Neural progenitor cell (in vitro differentiated cells): ENCODE measurements at regions not wholly inside any gene's neighbourhood (a gene's known extent, or its start where the extent isn't known, plus 50 kb on each side); places are given as distances from the start of the nearest gene placed in this dataset.

Source experiments
- DNase-seq: peaks from one replicate; pipeline ENCODE4 v3.0.0-alpha.2; 2016; ENCODE audit warnings: low spot score
- H2AFZ ChIP-seq: fragments of 200-600 bp; sonication (generic); replicated peaks from 2 replicates; pipeline ENCODE4 v1.6.1; 2016; ENCODE audit warnings: antibody characterized with exemption
- H3F3A ChIP-seq: fragments of 200-600 bp; sonication (generic); 2 replicates; pipeline ENCODE4 v1.6.1; 2016; ENCODE audit warnings: antibody characterized with exemption, low read depth
- H3K27ac ChIP-seq: fragments of 200-600 bp; sonication (generic); 2 replicates; pipeline ENCODE4 v1.5.1; 2016; ENCODE audit warnings: mild to moderate bottlenecking
- H3K27me3 ChIP-seq: fragments of 200-600 bp; sonication (generic); 2 replicates; pipeline ENCODE4 v1.6.1; 2016; ENCODE audit warnings: mild to moderate bottlenecking, moderate library complexity
- H3K36me3 ChIP-seq: fragments of 200-600 bp; sonication (generic); 2 replicates; pipeline ENCODE4 v1.5.1; 2016
- H3K4me1 ChIP-seq: fragments of 200-600 bp; sonication (generic); 2 replicates; pipeline ENCODE4 v1.6.1; 2016; ENCODE audit warnings: mixed run types
- H3K4me2 ChIP-seq: fragments of 200-600 bp; sonication (generic); 2 replicates; pipeline ENCODE4 v1.6.1; 2016
- H3K4me3 ChIP-seq: fragments of 200-600 bp; sonication (generic); 2 replicates; pipeline ENCODE4 v1.5.1; 2016
- H3K79me2 ChIP-seq: fragments of 200-600 bp; sonication (generic); 2 replicates; pipeline ENCODE4 v1.6.1; 2016; ENCODE audit warnings: low read depth
- H3K9ac ChIP-seq: fragments of 200-600 bp; sonication (generic); 2 replicates; pipeline ENCODE4 v1.6.1; 2016
- H3K9me3 ChIP-seq: fragments of 200-600 bp; sonication (generic); 2 replicates; pipeline ENCODE4 v1.5.1; 2016; ENCODE audit warnings: low read depth
- H4K20me1 ChIP-seq: fragments of 200-600 bp; sonication (generic); 2 replicates; pipeline ENCODE4 v1.6.1; 2016; ENCODE audit warnings: low read depth
- H3K27ac Mint-ChIP-seq: 3 replicates; pipeline ENCODE4 v1.8.0; 2021; ENCODE audit warnings: mixed read lengths
- H3K27me3 Mint-ChIP-seq: 2 replicates; pipeline ENCODE4 v1.8.0; 2022; ENCODE audit warnings: low read depth, mild to moderate bottlenecking, inconsistent platforms, moderate library complexity, mixed read lengths; ENCODE audit not compliant: insufficient read depth
- H3K36me3 Mint-ChIP-seq: 3 replicates; pipeline ENCODE4 v1.8.0; 2021; ENCODE audit warnings: mixed read lengths
- H3K4me1 Mint-ChIP-seq: 3 replicates; pipeline ENCODE4 v1.8.0; 2021; ENCODE audit warnings: mixed read lengths
- H3K4me3 Mint-ChIP-seq: 3 replicates; pipeline ENCODE4 v1.8.0; 2021; ENCODE audit warnings: mild to moderate bottlenecking, moderate library complexity, mixed read lengths
- H3K9me3 Mint-ChIP-seq: 3 replicates; pipeline ENCODE4 v1.8.0; 2020; ENCODE audit warnings: mixed read lengths
- EZH2 ChIP-seq: fragments of 200-600 bp; sonication (generic); IDR thresholded peaks from 2 replicates; pipeline ENCODE4 v1.6.1; 2017; ENCODE audit warnings: antibody characterized with exemption, mild to moderate bottlenecking, moderate library complexity
- EZH2phosphoT487 ChIP-seq: fragments of 200-600 bp; sonication (generic); IDR thresholded peaks from 2 replicates; pipeline ENCODE4 v1.6.1; 2017; ENCODE audit warnings: antibody characterized with exemption
- TF ChIP-seq, protein P1 (sequence below): fragments of 200-600 bp; sonication (generic); IDR thresholded peaks from 2 replicates; pipeline ENCODE4 v1.5.1; 2017; ENCODE audit warnings: antibody characterized with exemption, mild to moderate bottlenecking

DNA sequence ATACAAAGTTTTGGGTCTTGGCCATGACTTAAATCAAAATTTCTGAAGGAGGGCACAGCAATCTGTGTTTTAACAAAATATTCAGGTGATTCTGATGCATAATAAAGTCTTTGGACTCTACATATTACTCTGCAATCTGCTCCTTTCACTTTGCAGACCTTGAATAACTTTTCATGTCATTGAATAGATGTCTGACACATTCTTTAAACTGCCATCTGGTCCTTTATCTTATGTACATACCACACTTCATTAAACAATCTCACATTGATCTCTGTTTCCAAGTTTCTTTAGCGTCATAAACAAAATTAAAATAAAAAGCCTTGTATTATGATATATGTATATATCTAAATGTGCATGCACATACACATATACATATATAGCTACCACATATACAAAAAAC is 831.2 kb downstream of the MAFB start:
- Mint-ChIP-seq H3K27ac (no peak overlapping the region), H3K4me3 (no peak overlapping the region), H3K27me3 (peaks cover 53% of the 10 kb centered on the region)

DNA sequence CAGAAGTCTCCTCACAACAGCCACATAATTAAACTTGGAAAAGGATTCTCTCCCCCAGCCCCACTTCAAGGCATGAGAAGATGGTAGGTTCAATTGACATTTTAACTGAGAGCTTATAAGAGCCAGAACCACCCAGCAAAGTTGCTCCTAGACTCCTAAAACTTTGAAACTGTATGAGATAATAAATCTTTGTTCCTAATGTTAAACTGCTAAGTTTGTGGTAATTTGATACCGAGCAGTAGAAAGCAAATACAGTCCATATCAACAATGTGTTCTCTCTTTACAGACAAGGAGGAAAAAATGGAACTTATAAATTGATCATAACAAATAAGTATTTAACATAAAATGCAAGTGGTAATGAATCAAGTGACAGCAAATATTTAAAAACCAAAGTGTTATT is 831.8 kb downstream of the MAFB start:
- Histone ChIP-seq H2AFZ (no peak overlapping the region), H3K4me2 (no peak overlapping the region), H3K4me1 (peaks cover 37% of the 10 kb centered on the region), H3K79me2 (no peaks in the 10 kb centered on the region), H3K36me3 (no peaks in the 10 kb centered on the region), H3K27me3 (no peaks in the 10 kb centered on the region), H3K9me3 (no peaks in the 10 kb centered on the region), H3K4me3 (no peak overlapping the region), H3K27ac (no peak overlapping the region), H3F3A (peaks cover 24% of the 10 kb centered on the region), H3K9ac (no peak overlapping the region), H4K20me1 (no peaks in the 10 kb centered on the region)
- H3K4me3 Mint-ChIP-seq: no peak overlapping the region
- H3K27ac Mint-ChIP-seq: no peak overlapping the region
- H3K9me3 Mint-ChIP-seq: peaks cover 10% of the 10 kb centered on the region
- TF ChIP-seq, protein P1, sequence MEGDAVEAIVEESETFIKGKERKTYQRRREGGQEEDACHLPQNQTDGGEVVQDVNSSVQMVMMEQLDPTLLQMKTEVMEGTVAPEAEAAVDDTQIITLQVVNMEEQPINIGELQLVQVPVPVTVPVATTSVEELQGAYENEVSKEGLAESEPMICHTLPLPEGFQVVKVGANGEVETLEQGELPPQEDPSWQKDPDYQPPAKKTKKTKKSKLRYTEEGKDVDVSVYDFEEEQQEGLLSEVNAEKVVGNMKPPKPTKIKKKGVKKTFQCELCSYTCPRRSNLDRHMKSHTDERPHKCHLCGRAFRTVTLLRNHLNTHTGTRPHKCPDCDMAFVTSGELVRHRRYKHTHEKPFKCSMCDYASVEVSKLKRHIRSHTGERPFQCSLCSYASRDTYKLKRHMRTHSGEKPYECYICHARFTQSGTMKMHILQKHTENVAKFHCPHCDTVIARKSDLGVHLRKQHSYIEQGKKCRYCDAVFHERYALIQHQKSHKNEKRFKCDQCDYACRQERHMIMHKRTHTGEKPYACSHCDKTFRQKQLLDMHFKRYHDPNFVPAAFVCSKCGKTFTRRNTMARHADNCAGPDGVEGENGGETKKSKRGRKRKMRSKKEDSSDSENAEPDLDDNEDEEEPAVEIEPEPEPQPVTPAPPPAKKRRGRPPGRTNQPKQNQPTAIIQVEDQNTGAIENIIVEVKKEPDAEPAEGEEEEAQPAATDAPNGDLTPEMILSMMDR: no peak
- TF ChIP-seq EZH2: no peak
- TF ChIP-seq EZH2phosphoT487: no peak
- H3K4me1 Mint-ChIP-seq: peaks cover 39% of the 10 kb centered on the region
- no peak for DNase-seq
- H3K36me3 Mint-ChIP-seq: no peaks in the 10 kb centered on the region
- peaks cover 57% of the 10 kb centered on the region for H3K27me3 Mint-ChIP-seq

More for the DNA sequence above, 831.2 kb downstream of the MAFB start:
- no peaks in the 10 kb centered on the region for H3K79me2 ChIP-seq
- no peak overlapping the region for H3K27ac ChIP-seq
- H3F3A ChIP-seq: peaks cover 17% of the 10 kb centered on the region
- Mint-ChIP-seq H3K36me3 (no peaks in the 10 kb centered on the region), H3K9me3 (peaks cover 10% of the 10 kb centered on the region), H3K4me1 (peaks cover 33% of the 10 kb centered on the region)
- DNase-seq: no peak
- no peak overlapping the region for H3K4me3 ChIP-seq
- H2AFZ ChIP-seq: no peak overlapping the region
- H3K9ac ChIP-seq: no peak overlapping the region
- no peaks in the 10 kb centered on the region for H4K20me1 ChIP-seq
- no peaks in the 10 kb centered on the region for H3K27me3 ChIP-seq
- TF ChIP-seq, protein P1: no peak
- no peak for TF ChIP-seq EZH2
- TF ChIP-seq EZH2phosphoT487: no peak
- H3K36me3 ChIP-seq: no peaks in the 10 kb centered on the region
- H3K4me1 ChIP-seq: peaks cover 31% of the 10 kb centered on the region
- no peak overlapping the region for H3K4me2 ChIP-seq
- no peaks in the 10 kb centered on the region for H3K9me3 ChIP-seq

DNA sequence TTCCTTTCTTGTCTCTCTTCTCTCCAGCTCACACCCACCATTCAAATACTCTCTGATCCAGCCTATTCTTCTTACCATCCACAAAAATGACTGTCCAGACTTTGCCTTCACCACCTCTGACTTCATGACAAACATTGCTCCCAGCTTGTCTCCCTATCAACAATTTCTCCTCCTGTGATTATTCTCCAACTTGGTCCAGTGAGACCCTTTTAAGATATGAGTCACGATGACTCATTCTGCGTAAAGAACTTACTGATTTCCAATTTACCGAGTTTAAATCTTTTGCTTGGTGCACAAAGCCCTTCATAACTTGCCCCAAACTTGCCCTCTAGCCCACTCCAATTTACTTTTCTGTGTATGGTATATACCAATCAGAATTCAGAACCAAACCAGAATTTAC is 833.2 kb downstream of the MAFB start:
- H3K4me3 Mint-ChIP-seq: no peak overlapping the region
- no peak overlapping the region for H3K4me2 ChIP-seq

More for the DNA sequence above, 833.2 kb downstream of the MAFB start:
- no peak overlapping the region for H2AFZ ChIP-seq
- H3K4me3 ChIP-seq: no peak overlapping the region
- peaks cover 51% of the 10 kb centered on the region for H3K4me1 ChIP-seq
- H3F3A ChIP-seq: peaks cover 30% of the 10 kb centered on the region
- Mint-ChIP-seq H3K4me1 (peaks cover 53% of the 10 kb centered on the region), H3K27me3 (peaks cover 62% of the 10 kb centered on the region), H3K36me3 (no peaks in the 10 kb centered on the region), H3K9me3 (peaks cover 10% of the 10 kb centered on the region), H3K27ac (no peak overlapping the region)
- H3K79me2 ChIP-seq: no peaks in the 10 kb centered on the region
- no peak for TF ChIP-seq EZH2
- TF ChIP-seq EZH2phosphoT487: no peak
- TF ChIP-seq, protein P1: no peak
- no peak for DNase-seq
- no peaks in the 10 kb centered on the region for H3K27me3 ChIP-seq
- H3K27ac ChIP-seq: no peak overlapping the region
- no peaks in the 10 kb centered on the region for H3K36me3 ChIP-seq
- no peaks in the 10 kb centered on the region for H4K20me1 ChIP-seq
- no peaks in the 10 kb centered on the region for H3K9me3 ChIP-seq
- H3K9ac ChIP-seq: no peak overlapping the region
